Activated CD4-positive, CD25-positive, alpha-beta regulatory T cell (primary cell): ENCODE measurements at regions not wholly inside any gene's neighbourhood (a gene's known extent, or its start where the extent isn't known, plus 50 kb on each side); places are given as distances from the start of the nearest gene placed in this dataset.
A peak's percentile ranks its signal among the peaks of the same experiment; 100 is the strongest.

Experiments
- DNase-seq, 4 experiments: peaks; one replicate each; lab custom pipeline; 2025; lab: John Stamatoyannopoulos, UW

GRCh38 chr17:55582897-55583296, 71.6 kb upstream of the SMIM36 start:
- no peak for DNase-seq

- no peak for DNase-seq
Measured at GRCh38 chr17:55580596-55581133, 69.4 kb upstream of the SMIM36 start.

- DNase-seq = peak in 1 of 4 experiments; percentile 2
Measured at GRCh38 chr17:55577687-55578086, 66.4 kb upstream of the SMIM36 start.

GRCh38 chr17:55576996-55577586, 65.8 kb upstream of the SMIM36 start:
- no peak for DNase-seq

GRCh38 chr17:55576237-55576995, 65.2 kb upstream of the SMIM36 start:
- DNase-seq = no peak

GRCh38 chr17:55575058-55575636, 63.9 kb upstream of the SMIM36 start:
- no peak for DNase-seq

- DNase-seq = no peak
Measured at GRCh38 chr17:55572599-55572998, 61.3 kb upstream of the SMIM36 start.

- no peak for DNase-seq
Measured at GRCh38 chr17:55572139-55572538, 60.9 kb upstream of the SMIM36 start.

- no peak for DNase-seq
Measured at GRCh38 chr17:55571095-55571494, 59.8 kb upstream of the SMIM36 start.

GRCh38 chr17:55570391-55570790, 59.1 kb upstream of the SMIM36 start:
- DNase-seq = no peak

- DNase-seq = no peak
Measured at GRCh38 chr17:55567240-55568214, 56.3 kb upstream of the SMIM36 start.

GRCh38 chr17:55564081-55564480, 52.8 kb upstream of the SMIM36 start:
- no peak for DNase-seq

GRCh38 chr17:55563363-55563762, 52.1 kb upstream of the SMIM36 start:
- no peak for DNase-seq

GRCh38 chr17:55561973-55562495, 50.8 kb upstream of the SMIM36 start:
- no peak for DNase-seq

- no peak for DNase-seq
Measured at GRCh38 chr17:55561316-55561972, 50.2 kb upstream of the SMIM36 start.
